ENCODE measurements at regions not wholly inside any gene's neighbourhood (a gene's known extent, or its start where the extent isn't known, plus 50 kb on each side); places are given as distances from the start of the nearest gene placed in this dataset.

- DNase-seq = no peak
- intact Hi-C loops (cut with DNase I) = no loop called here
These were observed 1091.8 kb upstream of the SLIT2 start for GRCh38 chr4:19159874-19160273.

DNA sequence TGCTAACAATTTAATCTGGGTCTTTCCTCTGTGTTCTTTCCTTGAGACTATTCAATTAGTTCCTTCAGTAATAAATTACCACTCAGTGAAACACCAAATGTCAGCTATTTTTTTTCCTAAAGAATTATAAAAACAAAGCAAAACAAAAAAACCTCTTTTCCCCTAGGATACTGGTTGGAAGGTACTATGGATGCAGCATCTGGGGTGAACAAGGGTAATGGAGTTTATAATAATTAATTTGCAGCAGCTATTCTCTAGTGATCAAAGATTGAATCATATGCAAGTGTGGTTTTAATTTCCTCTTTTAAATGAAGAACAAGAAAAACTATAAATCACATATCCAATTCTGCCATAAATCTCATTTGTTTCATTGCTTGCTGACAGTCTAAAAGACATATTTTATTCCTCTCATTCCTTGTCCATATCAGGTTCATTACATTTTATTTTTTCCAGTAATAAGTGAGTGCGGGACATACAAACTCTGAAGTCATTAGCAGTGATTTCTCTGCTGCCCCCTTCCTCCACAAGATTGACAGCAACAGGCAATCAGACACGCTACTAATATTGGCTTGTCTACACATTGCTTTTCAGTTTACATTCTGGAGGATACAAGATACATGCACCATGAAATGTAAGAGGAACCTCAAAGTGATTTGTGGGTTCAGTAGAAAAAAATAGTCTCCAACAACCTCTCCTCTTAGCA, 1093.4 kb upstream of the SLIT2 start:
- Histone ChIP-seq H3K4me1 (ENCODE audit: control insufficient read depth in 2 of 3, insufficient read depth in 2 of 3, low read depth in 1 of 3, low read length in 3 of 3) (no peaks in the 10 kb centered on the region), H3K27me3 (ENCODE audit: control insufficient read depth, insufficient read depth, low read length) (no peaks in the 10 kb centered on the region), H3K9ac (ENCODE audit: low read length in 3 of 3) (no peak overlapping the region), H3K4me3 (ENCODE audit: low read length in 3 of 3) (no peak overlapping the region), H3K27ac (ENCODE audit: low read depth in 2 of 2, low read length in 2 of 2) (no peak overlapping the region), H3K36me3 (ENCODE audit: control insufficient read depth in 2 of 3, insufficient read depth in 3 of 3, low read length in 3 of 3) (no peaks in the 10 kb centered on the region), H3K9me3 (ENCODE audit: control insufficient read depth in 2 of 3, insufficient read depth in 1 of 3, low read length in 3 of 3) (peaks cover 0 to 14% (median 0%) of the 10 kb centered on the region in 3 donors)
- intact Hi-C loops (cut with DNase I) = no loop called here
- DNase-seq (peak in 2 of 5 donors; percentile 7 to 13), FAIRE-seq (no peak)
- TF ChIP-seq CTCF (IDR thresholded peaks at IDR 0.05; ENCODE audit: borderline replicate concordance, extremely low read depth, insufficient read depth) = no peak

More at GRCh38 chr4:19159874-19160273, 1091.8 kb upstream of the SLIT2 start:
- FAIRE-seq = no peak
- TF ChIP-seq CTCF (IDR thresholded peaks at IDR 0.05; ENCODE audit: borderline replicate concordance, extremely low read depth, insufficient read depth) = no peak
- Histone ChIP-seq H3K4me1 (ENCODE audit: control insufficient read depth in 2 of 3, insufficient read depth in 2 of 3, low read depth in 1 of 3, low read length in 3 of 3) (no peaks in the 10 kb centered on the region), H3K9me3 (ENCODE audit: control insufficient read depth in 2 of 3, insufficient read depth in 1 of 3, low read length in 3 of 3) (peaks cover 0 to 14% (median 0%) of the 10 kb centered on the region in 3 donors), H3K27me3 (ENCODE audit: control insufficient read depth, insufficient read depth, low read length) (no peaks in the 10 kb centered on the region), H3K4me3 (ENCODE audit: low read length in 3 of 3) (no peak overlapping the region), H3K27ac (ENCODE audit: low read depth in 2 of 2, low read length in 2 of 2) (no peak overlapping the region), H3K36me3 (ENCODE audit: control insufficient read depth in 2 of 3, insufficient read depth in 3 of 3, low read length in 3 of 3) (no peaks in the 10 kb centered on the region), H3K9ac (ENCODE audit: low read length in 3 of 3) (no peak overlapping the region)

- Histone ChIP-seq H3K27me3 (ENCODE audit: control insufficient read depth, insufficient read depth, low read length) (no peaks in the 10 kb centered on the region), H3K4me1 (ENCODE audit: control insufficient read depth in 2 of 3, insufficient read depth in 2 of 3, low read depth in 1 of 3, low read length in 3 of 3) (no peaks in the 10 kb centered on the region), H3K9me3 (ENCODE audit: control insufficient read depth in 2 of 3, insufficient read depth in 1 of 3, low read length in 3 of 3) (peaks cover 0 to 14% (median 0%) of the 10 kb centered on the region in 3 donors), H3K36me3 (ENCODE audit: control insufficient read depth in 2 of 3, insufficient read depth in 3 of 3, low read length in 3 of 3) (no peaks in the 10 kb centered on the region), H3K4me3 (ENCODE audit: low read length in 3 of 3) (no peak overlapping the region), H3K27ac (ENCODE audit: low read depth in 2 of 2, low read length in 2 of 2) (no peak overlapping the region), H3K9ac (ENCODE audit: low read length in 3 of 3) (no peak overlapping the region)
- FAIRE-seq (no peak), DNase-seq (no peak)
- intact Hi-C loops (cut with DNase I) = no loop called here
- no peak for TF ChIP-seq CTCF (IDR thresholded peaks at IDR 0.05; ENCODE audit: borderline replicate concordance, extremely low read depth, insufficient read depth)
These were observed 1094.9 kb upstream of the SLIT2 start for GRCh38 chr4:19156786-19157185.

Data from kidney (tissue), 13 donors.